NCI-H774 (cell line): ENCODE measurements at regions not wholly inside any gene's neighbourhood (a gene's known extent, or its start where the extent isn't known, plus 50 kb on each side); places are given as distances from the start of the nearest gene placed in this dataset.
A peak's percentile ranks its signal among the peaks of the same experiment; 100 is the strongest.

Experiments
- DNase-seq: peaks from one replicate; lab custom pipeline; 2025; lab: John Stamatoyannopoulos, UW

DNA sequence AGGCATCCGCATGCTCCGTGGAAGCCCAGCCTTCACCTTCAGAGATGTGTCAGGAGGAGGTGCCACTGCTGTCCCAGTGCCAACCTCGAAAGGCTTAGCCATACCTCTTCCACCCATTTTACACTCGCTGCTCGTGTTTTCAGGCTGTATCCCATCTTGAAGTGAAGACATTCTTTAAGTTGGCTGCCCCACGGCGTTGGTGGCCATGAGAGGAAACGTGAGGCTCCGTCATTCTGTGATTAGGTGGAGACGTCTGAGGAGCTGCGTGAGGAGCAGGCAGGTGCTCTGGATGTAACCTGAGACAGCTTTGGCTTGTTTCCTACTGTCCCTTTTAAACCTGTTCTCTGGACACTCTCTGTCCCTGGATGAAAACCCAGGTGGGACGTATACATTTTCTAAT is 159.9 kb upstream of the RNF32 start:
- no peak for DNase-seq

DNA sequence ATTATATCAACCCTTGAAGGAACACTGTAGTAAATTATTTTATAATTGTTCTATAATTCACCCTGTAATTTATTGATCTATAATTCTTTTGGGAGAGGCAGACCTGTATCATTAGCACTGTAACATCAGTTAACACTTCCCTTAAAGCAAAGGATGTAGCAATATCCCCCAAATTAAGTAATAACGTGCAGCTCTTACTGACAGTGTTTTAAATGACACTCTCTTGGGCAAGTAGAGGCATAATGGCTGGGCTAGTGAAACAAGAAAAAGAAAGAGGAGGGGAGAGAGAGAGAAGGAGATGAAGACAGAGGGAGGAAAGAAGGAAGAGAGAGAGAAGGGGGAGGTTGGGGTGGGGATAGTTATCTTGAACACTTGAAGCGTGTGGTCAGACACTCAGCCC is 161.0 kb upstream of the RNF32 start:
- DNase-seq = no peak

- DNase-seq = no peak
Measured at GRCh38 chr7:156478486-156478885, 162.1 kb upstream of the RNF32 start.

DNA sequence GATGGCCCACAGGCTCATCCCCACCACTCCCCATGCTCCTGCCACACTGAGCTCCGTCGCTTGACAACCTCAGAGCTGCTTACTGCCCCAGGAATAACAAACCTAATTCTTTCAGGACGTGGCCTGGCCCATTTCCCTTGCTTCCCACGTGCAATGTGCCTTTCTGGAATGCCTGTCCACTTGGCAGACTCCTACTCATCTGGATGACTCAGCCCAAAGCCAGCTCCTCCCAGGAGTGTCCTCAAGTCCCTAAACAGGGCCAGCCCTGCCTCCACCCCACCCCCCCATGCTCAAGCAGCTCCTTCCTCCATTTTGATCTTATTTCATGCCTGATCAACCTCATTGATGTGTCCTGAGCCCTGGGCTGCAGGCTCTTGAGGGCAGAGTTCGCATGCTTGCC is 164.9 kb upstream of the RNF32 start:
- DNase-seq = no peak

DNA sequence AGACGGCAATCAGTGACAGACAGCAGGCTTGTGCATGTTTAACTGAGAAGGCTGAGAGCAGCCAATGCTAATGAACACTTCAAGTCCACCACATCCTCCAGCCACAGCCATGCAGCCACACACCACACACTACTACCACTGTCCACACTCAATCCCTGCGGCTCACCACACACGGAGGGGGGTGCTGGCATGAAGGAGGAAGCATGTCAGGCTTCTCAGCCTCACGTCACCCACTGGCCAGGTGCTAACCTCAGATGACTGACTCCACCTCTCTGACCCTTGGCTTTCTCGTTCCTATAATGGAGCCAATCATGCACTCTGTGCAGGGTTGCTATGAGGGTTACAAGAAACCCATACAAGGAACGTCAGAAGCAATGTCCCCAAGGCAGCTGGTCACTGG is 165.4 kb upstream of the RNF32 start:
- no peak for DNase-seq

GRCh38 chr7:156474241-156474743 is 166.3 kb upstream of the RNF32 start:
- DNase-seq = no peak

DNA sequence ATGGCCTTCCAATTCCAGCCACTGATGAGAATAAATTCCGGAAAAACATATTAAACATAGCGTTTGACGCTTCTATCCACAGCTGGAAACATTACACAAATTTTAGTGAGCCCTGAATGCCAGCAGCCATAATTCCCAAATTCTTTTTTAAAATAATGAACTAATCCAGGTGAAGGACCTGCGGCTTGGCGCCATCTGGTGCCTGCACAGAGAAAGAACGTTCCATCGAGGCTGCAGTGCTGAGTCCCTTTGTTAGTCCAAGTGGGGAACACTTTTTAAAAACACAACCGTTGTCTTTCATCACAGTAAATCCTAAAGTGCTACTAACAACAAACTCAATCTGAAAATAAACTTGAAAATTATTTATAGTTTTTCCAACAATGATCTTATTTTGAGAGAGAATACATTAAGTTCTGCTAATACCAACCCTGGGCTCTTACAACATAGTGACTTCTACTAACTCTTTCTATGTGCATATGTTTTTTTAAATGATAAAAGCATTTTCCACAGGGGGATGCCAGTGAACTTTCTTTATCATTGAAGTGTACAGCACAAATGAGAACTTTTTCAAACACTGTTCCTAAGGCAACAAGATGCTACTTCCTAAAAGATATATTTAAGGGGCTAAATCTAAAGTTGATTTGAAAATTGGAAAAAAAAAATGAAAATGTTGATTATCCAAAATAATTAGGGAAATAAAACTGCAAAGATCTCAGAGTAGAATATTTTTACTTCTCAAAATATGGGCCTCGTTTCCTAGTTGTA is 166.9 kb upstream of the RNF32 start:
- DNase-seq = peak; percentile 11

DNA sequence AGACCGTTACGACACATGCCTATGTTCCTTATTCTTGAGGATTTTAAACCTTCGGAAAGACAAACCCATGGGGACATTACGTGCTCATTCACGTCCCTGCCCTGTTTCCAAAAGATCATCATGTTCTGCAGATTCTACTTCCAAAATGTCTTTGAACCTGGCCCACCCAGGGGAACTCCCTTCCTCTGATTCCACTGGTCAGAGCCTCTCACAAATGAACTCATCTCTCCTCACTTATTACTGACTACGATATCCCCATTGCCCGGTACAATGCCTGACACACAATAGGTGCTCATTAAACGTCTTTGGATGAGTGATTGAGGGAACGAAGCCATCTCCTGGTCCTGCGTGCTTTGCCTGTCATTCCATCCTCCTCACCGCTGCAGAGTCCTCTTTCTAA is 168.3 kb upstream of the RNF32 start:
- DNase-seq = no peak

DNA sequence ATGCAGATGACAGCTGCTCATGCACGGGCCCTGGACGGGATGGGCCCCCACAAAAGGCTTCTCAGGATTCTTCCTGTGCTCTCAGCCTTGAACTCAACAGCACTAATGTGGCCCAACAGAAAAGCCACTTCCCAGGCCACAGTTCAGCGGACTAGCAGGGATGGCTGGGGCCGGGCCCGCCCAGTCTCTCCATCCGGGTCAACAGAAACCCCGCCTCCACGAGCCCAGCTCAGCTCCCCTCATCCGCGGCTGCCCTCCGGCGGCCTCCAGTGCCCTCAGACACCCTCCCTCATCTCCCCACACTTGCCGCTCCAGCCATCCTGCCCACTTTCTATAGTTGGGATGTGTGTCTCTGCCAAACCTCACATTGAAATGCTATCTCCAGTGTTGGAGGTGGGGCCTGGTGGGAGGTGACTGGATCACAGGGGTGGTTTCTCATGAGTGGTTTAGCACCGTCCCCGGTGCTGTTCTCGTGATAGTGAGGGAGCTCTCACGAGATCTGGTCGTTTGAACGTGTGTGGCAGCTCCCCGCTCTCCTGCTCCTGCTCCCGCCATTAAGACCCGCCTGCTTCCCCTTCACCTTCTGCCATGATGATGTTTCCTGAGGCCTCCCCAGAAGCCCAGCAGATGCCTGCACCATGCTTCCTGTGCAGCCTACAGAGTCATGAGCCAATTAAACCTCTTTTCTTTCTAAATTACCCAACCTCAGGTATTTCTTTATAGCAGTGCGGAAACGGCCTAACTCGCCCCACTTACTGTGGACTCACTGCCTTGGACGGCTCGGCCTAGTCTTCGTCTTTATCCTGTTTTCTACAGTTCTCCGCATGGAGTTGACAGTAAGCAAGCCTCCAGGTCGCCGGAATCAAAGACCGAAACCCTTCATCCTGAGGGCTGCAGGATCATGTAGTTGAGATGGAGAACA is 169.9 kb upstream of the RNF32 start:
- DNase-seq = no peak

GRCh38 chr7:156466955-156467625 is 173.5 kb upstream of the RNF32 start:
- DNase-seq = no peak

DNA sequence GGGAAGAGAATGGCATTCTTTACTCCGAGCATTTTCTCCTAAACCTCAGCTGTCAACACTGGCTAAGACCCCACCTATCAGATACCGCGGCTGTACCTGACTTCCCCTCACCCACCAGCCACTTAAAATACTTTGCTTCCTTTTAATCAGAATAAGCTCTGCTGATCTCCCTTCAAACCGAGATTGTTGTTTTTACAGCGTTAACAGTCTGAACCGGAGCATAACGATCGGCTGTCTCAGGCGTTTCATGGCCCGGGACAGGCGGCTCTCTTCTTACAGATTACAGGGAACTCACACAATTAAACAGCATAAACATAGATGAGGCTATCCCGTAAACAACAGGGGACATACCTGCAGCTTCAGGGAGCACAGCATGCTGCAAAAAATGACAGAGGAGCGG is 174.3 kb upstream of the RNF32 start:
- no peak for DNase-seq

- no peak for DNase-seq
Measured at GRCh38 chr7:156465186-156465585, 175.4 kb upstream of the RNF32 start.

- DNase-seq = no peak
Measured at GRCh38 chr7:156464339-156464738, 176.2 kb upstream of the RNF32 start.

GRCh38 chr7:156463280-156463679 is 177.3 kb upstream of the RNF32 start:
- no peak for DNase-seq

GRCh38 chr7:156461881-156462665 is 178.5 kb upstream of the RNF32 start:
- no peak for DNase-seq

DNA sequence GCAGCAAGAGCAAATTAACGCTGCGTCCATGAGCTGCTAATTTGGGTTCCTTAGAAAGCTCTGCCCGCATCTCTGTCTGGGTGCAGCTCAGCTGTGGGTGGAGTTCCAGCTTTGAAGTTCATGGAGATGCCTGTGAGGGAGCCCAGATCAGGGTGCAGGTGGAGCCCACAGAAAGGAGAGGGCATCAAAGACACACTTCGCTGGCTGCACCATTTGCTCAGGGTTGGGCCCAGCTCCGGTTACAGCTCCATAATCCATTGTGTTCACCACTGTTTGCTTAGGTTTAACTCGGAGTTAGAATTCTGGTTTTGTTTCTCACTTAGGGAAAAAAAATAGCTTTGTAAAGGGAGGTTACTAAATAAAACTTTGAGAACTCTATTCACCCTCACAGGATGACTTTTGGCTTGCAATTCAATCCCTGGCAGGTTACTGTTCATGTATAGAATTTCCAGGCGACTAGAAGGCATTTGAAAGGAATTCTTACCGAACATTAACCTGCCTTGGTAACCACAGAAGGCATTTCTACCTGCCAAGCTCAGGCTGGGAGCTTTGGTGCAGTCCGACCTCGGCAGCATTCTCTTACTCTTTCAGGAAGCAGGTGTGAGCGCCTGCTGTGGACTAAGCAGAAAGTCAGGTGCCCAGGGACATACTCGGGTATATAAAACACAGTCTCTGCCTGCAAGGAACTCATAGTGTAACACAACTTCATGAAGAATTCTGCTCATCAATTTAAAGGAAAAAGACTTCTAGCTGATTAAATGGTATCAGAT is 179.5 kb upstream of the RNF32 start:
- DNase-seq = no peak

DNA sequence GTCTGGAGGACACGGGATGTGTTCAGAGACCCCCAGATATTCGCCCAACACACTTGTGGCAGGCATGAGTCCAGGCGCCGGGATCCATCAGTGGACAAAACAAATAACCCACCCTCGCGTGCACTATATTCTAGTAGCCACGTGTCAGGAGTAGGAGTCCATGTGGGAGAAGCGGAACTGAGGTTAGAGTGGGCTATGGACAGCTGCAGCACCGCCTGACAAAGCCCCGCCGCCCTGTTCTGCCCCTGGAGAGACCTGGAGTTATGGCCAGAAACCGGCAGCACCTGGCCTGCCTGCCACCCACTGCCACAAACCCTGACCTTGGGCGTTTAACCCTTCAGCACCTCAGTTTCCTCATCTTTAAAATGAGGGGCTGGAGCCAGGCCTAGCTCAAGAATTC is 181.0 kb upstream of the RNF32 start:
- no peak for DNase-seq

GRCh38 chr7:156459067-156459466 is 181.5 kb upstream of the RNF32 start:
- DNase-seq = no peak

DNA sequence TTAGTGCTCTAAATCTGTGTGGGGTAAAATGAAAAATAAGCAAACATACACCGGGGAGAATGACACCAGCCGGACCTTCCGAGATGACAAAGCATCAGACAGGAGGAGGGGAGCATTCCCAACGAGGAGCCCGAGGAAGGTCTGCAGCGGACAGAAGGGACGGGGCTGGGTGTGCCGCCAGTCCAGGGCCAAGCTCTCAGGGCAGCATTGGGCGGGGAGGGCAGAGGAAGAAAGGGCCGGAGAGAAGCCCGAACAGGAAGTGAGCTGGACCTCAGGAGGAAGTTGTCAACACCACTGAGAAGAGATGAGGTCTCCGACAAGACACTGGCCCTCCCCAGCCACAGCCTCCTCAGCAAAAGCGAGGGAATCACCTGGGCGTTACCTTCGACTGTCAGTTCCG is 182.6 kb upstream of the RNF32 start:
- no peak for DNase-seq

DNA sequence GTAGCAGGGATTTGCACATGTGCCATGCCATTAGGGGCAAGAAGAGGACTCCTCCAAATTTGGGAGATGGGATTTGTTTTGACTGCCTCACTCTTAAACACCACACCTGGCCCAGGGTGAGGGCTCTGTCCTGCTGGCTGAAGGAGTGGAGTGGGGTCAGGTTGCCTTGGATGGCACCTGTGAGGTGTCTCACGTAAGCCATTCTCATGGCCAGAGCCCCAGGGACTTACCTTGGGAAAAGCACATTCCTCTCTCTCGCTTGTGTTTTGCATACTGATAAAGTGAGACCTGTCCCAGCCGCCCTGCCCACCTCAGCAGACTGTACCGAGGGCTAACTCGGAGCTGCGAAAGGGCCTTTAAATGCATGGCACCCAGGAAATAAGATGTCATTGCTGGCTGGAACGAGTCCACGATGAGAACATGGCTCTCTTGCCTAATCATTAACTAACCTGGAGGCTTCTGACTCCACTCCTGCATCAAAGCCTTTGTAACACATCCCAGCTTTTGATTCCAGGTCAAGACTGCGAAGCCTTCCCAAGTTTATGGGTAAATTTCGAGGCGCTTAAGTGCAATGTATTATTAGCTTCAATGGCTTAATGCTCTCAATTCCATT is 184.0 kb upstream of the RNF32 start:
- DNase-seq = no peak

DNA sequence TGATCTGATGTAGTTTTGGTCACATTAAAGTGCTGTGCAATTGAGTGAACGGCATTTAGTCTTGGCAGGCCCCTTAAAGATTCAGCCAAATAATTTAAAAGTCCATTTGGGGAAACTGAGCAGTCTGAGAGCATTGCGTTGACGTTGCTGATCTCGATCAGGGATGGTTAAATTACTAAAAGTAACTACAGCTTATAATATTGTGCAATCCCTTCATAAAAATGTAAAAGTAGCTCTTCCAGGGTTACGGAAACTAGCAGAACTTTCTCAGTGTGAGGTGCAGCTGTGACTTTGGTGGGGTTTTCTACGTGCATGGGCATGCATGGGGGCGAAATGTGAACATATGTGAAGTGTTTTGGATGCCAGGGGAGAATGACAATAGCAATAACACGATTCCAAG is 184.5 kb upstream of the RNF32 start:
- no peak for DNase-seq
